C4-2B (cell line): ENCODE measurements at regions not wholly inside any gene's neighbourhood (a gene's known extent, or its start where the extent isn't known, plus 50 kb on each side); places are given as distances from the start of the nearest gene placed in this dataset.
"Not testable (repeated sequence)": the region's sequence is repeated elsewhere in the genome, so short reads cannot be mapped to it uniquely, and the experiment has no call there.

Experiments
- H3K27ac ChIP-seq: fragments of 450-650 bp; 2 replicates; pipeline ENCODE4 v1.5.1; 2017
- CTCF ChIP-seq: fragments of 450-650 bp; conservative IDR thresholded peaks from 2 replicates; pipeline ENCODE4 v1.5.1; 2017; ENCODE audit warnings: mild to moderate bottlenecking
- ZFX ChIP-seq: fragments of 450-650 bp; IDR thresholded peaks from 2 replicates; pipeline ENCODE4 v1.6.1; 2017

GRCh38 chr17:16873174-16874035 is 98.5 kb downstream of the TNFRSF13B start:
- TF ChIP-seq ZFX (no peak), CTCF (peak; percentile 90)
- H3K27ac ChIP-seq, result no peak overlapping the region

- TF ChIP-seq CTCF, result no peak
- no peak for TF ChIP-seq ZFX
- no peak overlapping the region for H3K27ac ChIP-seq
Measured at GRCh38 chr17:16872351-16873173, 99.4 kb downstream of the TNFRSF13B start.

GRCh38 chr17:16871446-16872190 is 100.3 kb downstream of the TNFRSF13B start:
- not testable (repeated sequence) for H3K27ac ChIP-seq

GRCh38 chr17:16870253-16871245 is 101.4 kb downstream of the TNFRSF13B start:
- H3K27ac ChIP-seq, result no peak overlapping the region
- TF ChIP-seq CTCF, result no peak
- no peak for TF ChIP-seq ZFX

GRCh38 chr17:16869531-16870252 is 102.2 kb downstream of the TNFRSF13B start:
- not testable (repeated sequence) for H3K27ac ChIP-seq

GRCh38 chr17:16868616-16869015 is 103.3 kb downstream of the TNFRSF13B start:
- H3K27ac ChIP-seq, result not testable (repeated sequence)

- H3K27ac ChIP-seq, result not testable (repeated sequence)
Measured at GRCh38 chr17:16867545-16867944, 104.4 kb downstream of the TNFRSF13B start.

- H3K27ac ChIP-seq, result not testable (repeated sequence)
Measured at GRCh38 chr17:16866841-16867240, 105.1 kb downstream of the TNFRSF13B start.

- TF ChIP-seq ZFX, result no peak
- no peak for TF ChIP-seq CTCF
- no peak overlapping the region for H3K27ac ChIP-seq
Measured at GRCh38 chr17:16866436-16866835, 105.5 kb downstream of the TNFRSF13B start.

GRCh38 chr17:16865704-16866103 is 106.2 kb downstream of the TNFRSF13B start:
- H3K27ac ChIP-seq, result not testable (repeated sequence)

- not testable (repeated sequence) for H3K27ac ChIP-seq
Measured at GRCh38 chr17:16865077-16865613, 106.8 kb downstream of the TNFRSF13B start.

- H3K27ac ChIP-seq, result not testable (repeated sequence)
Measured at GRCh38 chr17:16864462-16865076, 107.3 kb downstream of the TNFRSF13B start.

- H3K27ac ChIP-seq, result not testable (repeated sequence)
Measured at GRCh38 chr17:16861152-16861551, 110.8 kb downstream of the TNFRSF13B start.
